ENCODE measurements at regions not wholly inside any gene's neighbourhood (a gene's known extent, or its start where the extent isn't known, plus 50 kb on each side); places are given as distances from the start of the nearest gene placed in this dataset.

- TF ChIP-seq CTCF (IDR thresholded peaks at IDR 0.05; ENCODE audit: insufficient read depth, low read length), result no peak
- no peak for TF ChIP-seq POLR2AphosphoS5 (IDR thresholded peaks at IDR 0.05; ENCODE audit: low read depth)
- TF ChIP-seq GABPA (IDR thresholded peaks at IDR 0.05; ENCODE audit: low read depth), result no peak
- TF ChIP-seq REST (IDR thresholded peaks at IDR 0.05; ENCODE audit: insufficient replicate concordance, low read depth), result no peak
These were observed 57.3 kb downstream of the PABPC4L start for GRCh38 chr4:134144337-134144736.
